ENCODE measurements at regions not wholly inside any gene's neighbourhood (a gene's known extent, or its start where the extent isn't known, plus 50 kb on each side); places are given as distances from the start of the nearest gene placed in this dataset.

DNA sequence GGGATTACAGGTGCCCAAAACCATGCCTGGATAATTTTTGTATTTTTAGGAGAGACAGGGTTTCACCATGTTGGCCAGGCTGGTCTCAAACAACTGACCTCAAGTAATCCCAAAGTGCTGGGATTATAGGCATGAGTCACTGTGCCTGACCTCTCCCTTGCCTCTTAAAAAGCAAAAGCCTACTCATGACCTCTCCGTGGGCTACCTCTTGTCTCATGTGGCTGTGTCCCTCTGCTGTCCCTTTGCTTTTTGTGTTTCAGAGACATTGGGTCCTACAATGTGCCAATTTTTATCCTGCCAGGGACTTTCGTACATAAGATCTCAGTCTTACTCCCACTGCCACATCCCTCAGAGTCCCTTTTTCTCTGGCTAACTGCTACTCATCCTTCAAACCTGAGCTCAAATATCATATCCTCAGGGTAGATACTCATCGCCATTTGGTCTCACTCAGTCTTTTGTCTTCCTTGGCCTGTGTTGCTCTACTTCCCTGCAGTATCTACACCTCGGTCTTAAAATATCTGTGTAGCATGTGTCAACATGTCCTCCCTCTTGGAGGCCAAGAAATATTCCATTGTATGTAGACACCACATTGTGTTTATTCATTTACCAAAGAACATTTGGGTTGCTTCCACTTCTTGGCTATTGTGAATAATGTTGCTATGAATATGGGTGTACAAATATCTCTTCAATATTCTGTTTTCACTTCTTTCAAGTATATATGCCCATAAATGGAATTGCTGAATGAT, 465.0 kb upstream of the KLF6 start:
- Histone ChIP-seq H4K5ac (ENCODE audit: insufficient read length, low read depth, low read length) (no peak overlapping the region), H3T11ph (ENCODE audit: low read length) (no peak overlapping the region), H4K20me1 (ENCODE audit: control insufficient read depth, insufficient read depth, insufficient read length) (no peaks in the 10 kb centered on the region), H3K23me2 (ENCODE audit: insufficient read length, low read depth, low read length, poor library complexity, severe bottlenecking) (no peaks in the 10 kb centered on the region), H3K56ac (ENCODE audit: insufficient read length, low read depth, low read length) (no peak overlapping the region), H3K4me2 (ENCODE audit: insufficient read depth, insufficient read length, low read length) (no peak overlapping the region), H3K9ac (ENCODE audit: extremely low read depth, insufficient read length, low read length) (no peak overlapping the region), H3K79me1 (ENCODE audit: insufficient read depth, low read depth, low read length, poor library complexity, severe bottlenecking) (no peaks in the 10 kb centered on the region), H3K4ac (ENCODE audit: low read depth, low read length) (no peak overlapping the region), H4K8ac (replicated peaks; ENCODE audit: insufficient read length, low read depth, low read length) (no peak overlapping the region), H3K27me3 (ENCODE audit: insufficient read depth, low read length) (no peaks in the 10 kb centered on the region), H3K27ac (ENCODE audit: insufficient read length, low read depth, low read length) (no peak overlapping the region), H2BK12ac (ENCODE audit: insufficient read length, low read depth, low read length) (no peak overlapping the region), H2BK120ac (ENCODE audit: low read depth, low read length, poor library complexity, severe bottlenecking) (no peak overlapping the region), H3K18ac (ENCODE audit: insufficient read length, low read depth, low read length) (no peak overlapping the region), H3K9me3 (ENCODE audit: control insufficient read depth, low read depth, low read length) (no peaks in the 10 kb centered on the region), H3K23ac (ENCODE audit: insufficient read length, low read depth, low read length) (no peak overlapping the region), H3K4me1 (ENCODE audit: insufficient read depth, low read length) (no peaks in the 10 kb centered on the region), H2BK20ac (ENCODE audit: low read depth, low read length, poor library complexity, severe bottlenecking) (no peak overlapping the region), H2BK15ac (ENCODE audit: low read depth, low read length) (no peak overlapping the region), H3K79me2 (ENCODE audit: insufficient read depth, low read length) (no peaks in the 10 kb centered on the region), H4K91ac (ENCODE audit: insufficient read length, low read depth, low read length) (no peak overlapping the region), H3K14ac (ENCODE audit: insufficient read depth, low read length) (no peak overlapping the region), H2AFZ (ENCODE audit: low read length) (no peak overlapping the region), H2BK5ac (ENCODE audit: insufficient read length, low read length) (no peak overlapping the region), H2AK5ac (ENCODE audit: insufficient read length, low read length) (no peak overlapping the region)
- no peak overlapping the region for H3K27ac Mint-ChIP-seq
- peaks cover 2% of the 10 kb centered on the region; the same call in 1 of the 2 replicates for H3K27me3 Mint-ChIP-seq (ENCODE audit: low read depth)
- H3K4me3 Mint-ChIP-seq = no peak overlapping the region
- WGBS (ENCODE audit: extremely low coverage, insufficient read length, low lambda C conversion rate) = no CpG with 5 or more reads among the region's 4 CpGs
- DNase-seq = no peak
- TF ChIP-seq, protein P1, sequence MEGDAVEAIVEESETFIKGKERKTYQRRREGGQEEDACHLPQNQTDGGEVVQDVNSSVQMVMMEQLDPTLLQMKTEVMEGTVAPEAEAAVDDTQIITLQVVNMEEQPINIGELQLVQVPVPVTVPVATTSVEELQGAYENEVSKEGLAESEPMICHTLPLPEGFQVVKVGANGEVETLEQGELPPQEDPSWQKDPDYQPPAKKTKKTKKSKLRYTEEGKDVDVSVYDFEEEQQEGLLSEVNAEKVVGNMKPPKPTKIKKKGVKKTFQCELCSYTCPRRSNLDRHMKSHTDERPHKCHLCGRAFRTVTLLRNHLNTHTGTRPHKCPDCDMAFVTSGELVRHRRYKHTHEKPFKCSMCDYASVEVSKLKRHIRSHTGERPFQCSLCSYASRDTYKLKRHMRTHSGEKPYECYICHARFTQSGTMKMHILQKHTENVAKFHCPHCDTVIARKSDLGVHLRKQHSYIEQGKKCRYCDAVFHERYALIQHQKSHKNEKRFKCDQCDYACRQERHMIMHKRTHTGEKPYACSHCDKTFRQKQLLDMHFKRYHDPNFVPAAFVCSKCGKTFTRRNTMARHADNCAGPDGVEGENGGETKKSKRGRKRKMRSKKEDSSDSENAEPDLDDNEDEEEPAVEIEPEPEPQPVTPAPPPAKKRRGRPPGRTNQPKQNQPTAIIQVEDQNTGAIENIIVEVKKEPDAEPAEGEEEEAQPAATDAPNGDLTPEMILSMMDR (conservative IDR thresholded peaks at IDR 0.05) = no peak
- H3K36me3 Mint-ChIP-seq (ENCODE audit: insufficient read depth in 1 of 3, low read depth in 3 of 3) = peaks cover 0 to 2% (median 0%) of the 10 kb centered on the region in 3 experiments; a peak in 2 of 7 replicates
- no peaks in the 10 kb centered on the region; a peak in 1 of 5 replicates for H3K9me3 Mint-ChIP-seq
- no peaks in the 10 kb centered on the region for H3K4me1 Mint-ChIP-seq
